Gastroesophageal sphincter (tissue), 3 donors: ENCODE measurements at regions not wholly inside any gene's neighbourhood (a gene's known extent, or its start where the extent isn't known, plus 50 kb on each side); places are given as distances from the start of the nearest gene placed in this dataset.

Experiments
- CTCF ChIP-seq, 4 experiments: fragments of 200-600 bp in 2 of 4; fragments of 450-650 bp in 2 of 4; sonication (generic) in 1 of 4; IDR thresholded peaks; one replicate each; pipeline ENCODE4 v1.5.1; 2017 to 2019; ENCODE audit warnings: antibody characterized with exemption in 4 of 4, mild to moderate bottlenecking in 2 of 4, moderate library complexity in 2 of 4
- EP300 ChIP-seq: sonication (generic); formaldehyde crosslinking; IDR thresholded peaks from one replicate; pipeline ENCODE4 v1.6.1; 2017; ENCODE audit warnings: antibody characterized with exemption, mild to moderate bottlenecking

DNA sequence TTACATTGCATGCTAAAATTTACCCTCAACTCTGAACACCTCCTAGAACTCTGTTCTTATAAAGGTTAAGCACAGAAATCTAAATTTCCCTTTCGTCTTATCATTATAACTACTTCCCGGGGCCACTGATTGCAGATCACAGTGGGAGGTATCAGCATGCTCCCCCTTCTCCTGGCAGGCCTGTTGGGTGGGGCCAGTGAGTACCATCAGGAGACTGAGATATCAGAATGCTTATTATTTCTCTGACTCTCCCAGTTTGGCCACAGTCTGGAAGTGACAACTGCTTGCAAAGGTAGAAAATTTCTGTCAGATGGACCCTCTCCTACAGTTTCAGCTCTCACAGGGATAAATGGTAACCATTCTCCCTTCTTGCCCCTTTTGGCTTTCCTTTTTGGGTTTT is 62.6 kb downstream of the DSEL start:
- TF ChIP-seq EP300 = no peak
- TF ChIP-seq CTCF (IDR thresholded peaks at IDR 0.05) = no peak
